ENCODE measurements at regions not wholly inside any gene's neighbourhood (a gene's known extent, or its start where the extent isn't known, plus 50 kb on each side); places are given as distances from the start of the nearest gene placed in this dataset.

DNA sequence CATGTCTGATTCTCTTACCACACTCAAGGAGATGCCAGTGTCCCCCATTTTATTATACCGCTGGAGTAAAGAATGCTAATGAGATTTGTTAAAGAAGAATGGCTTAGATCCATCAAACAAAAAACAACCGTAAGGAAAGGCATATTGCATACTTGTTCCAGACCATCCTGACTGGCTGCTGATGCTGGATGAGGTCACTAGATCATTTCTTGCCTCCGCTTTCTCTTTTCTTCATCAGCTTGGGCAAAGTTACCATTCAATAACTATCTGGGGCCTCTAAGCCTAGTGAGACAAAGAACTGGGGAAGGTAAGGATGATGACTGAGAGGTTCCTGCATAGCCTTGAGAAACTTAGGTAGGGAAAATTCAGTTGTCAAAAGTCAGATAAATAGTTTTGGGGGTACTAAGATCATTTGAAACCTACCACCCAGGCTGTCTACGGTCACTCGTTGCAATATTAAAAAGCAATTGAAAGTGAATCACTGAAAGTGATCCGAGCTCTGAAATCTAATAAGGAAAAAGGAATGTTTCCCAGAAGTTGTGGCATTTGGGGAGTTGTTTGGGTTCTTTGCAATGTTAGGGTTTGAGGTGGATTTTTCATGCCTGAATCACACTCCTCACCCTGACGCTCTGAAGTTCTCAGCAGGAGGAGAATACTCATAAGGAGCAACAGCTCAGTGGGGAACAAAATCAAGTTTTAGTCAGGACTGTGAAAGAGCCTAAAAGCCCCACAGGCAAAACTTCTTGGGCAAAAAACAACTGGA is 176.8 kb downstream of the HHIPL2 start:
- in situ Hi-C loops (cut with HindIII; ENCODE audit: low sequenced_read_pairs) = no loop called here

DNA sequence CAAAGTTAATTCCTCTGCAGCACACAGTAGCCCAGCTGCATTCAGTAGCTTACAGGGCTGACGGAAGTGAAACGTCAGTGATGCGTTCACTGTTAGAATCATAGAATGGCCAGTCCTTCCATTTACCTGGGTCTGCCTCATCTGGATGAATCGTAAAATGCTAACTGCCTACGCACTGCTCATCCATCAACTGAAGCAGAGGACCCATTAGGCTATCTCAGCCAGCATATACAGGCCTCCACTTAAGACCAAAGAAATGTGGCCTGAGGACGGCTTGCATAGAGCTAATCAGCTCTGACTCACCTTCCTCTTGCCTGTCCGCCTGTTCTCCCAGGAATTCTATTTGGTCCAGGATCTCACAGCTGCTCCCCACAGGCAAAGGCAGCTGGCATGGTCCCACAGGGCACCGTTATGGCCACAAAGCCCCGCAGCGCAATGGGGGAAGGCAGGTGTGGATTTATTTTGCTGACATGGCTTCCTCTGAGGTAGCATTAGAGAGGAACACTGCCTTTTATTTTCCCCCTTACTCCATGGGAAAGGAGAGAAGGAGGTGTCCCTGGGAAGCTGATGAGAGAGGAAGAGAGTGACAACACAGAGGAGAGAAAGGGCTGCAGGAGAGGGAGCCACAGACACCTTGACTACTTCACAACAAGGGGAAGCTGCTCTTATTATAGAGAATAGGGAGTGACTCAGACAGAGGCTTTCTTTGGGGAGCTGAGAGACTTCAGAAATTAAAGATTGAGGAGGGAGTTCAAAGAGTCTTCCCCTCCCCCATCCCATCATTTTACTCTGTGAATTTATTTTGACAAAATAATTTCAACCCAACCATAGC is 177.6 kb downstream of the HHIPL2 start:
- in situ Hi-C loops (cut with HindIII; ENCODE audit: low sequenced_read_pairs) = no loop called here

DNA sequence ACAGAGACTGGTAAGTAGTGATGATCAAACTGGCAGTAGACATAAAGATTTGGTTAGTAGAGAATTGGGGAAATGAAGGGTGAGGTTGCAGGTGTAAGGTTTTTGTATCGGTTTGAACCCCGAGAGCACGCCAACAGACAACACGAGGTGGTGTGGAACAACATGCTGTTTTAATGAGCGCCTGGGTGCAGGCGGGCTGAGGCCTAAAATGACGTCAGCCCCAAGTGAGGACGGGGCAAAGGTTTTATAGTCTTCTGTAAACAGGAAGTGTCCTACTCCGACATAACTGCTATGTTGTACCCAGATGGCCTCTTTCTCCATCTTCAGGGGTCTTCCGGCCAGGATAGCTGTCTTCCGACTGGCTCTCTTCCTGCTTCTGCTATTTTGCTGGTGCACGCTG is 178.8 kb downstream of the HHIPL2 start:
- in situ Hi-C loops (cut with HindIII; ENCODE audit: low sequenced_read_pairs) = no loop called here

GRCh38 chr1:222358100-222358499 is 189.8 kb downstream of the HHIPL2 start:
- in situ Hi-C loops (cut with HindIII; ENCODE audit: low sequenced_read_pairs) = no loop called here

DNA sequence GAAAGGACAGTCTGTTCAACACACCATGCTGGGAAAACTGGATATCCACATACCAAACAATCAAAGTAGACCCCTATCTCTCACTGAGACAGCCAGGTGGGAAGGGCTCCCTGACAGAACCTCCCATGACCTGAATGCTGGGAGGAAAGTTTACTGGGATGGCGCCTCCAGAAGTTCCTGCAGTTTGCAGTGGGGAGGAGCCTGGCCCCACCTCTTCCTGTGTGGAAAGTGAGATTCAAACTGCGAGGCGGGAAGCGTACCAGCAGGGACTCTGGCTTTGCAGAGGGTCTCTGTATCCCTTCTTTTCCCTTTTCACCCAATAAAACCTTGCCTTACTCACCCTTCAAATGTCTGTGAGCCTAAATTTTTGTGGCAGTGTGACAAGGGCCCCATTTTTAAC is 190.7 kb downstream of the HHIPL2 start:
- in situ Hi-C loops (cut with HindIII; ENCODE audit: low sequenced_read_pairs) = no loop called here

GRCh38 chr1:222347627-222348026 is 200.3 kb downstream of the HHIPL2 start:
- in situ Hi-C loops (cut with HindIII; ENCODE audit: low sequenced_read_pairs) = no loop called here

DNA sequence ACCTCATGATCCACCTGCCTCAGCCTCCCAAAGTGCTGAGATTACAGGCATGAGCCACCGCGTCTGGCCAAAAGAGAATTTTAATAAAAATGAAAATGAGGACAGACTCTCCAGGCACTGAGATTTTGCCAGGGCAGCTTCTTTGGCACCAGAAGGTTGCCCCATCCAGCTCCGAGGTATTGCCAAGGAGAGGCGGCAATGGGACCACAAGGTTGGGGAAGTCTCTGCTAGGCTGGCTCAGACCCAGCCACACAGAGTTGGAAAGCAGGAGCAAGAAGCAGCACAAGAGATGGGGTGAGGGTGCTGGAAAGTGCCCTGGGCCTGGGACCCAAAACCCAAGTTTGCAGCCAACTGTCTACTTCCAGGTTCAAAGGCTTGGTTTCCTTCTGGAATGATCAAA is 200.9 kb downstream of the HHIPL2 start:
- in situ Hi-C loops (cut with HindIII; ENCODE audit: low sequenced_read_pairs) = no loop called here

- in situ Hi-C loops (cut with HindIII; ENCODE audit: low sequenced_read_pairs) = no loop called here
Observed at GRCh38 chr1:222339376-222339947, 208.4 kb downstream of the HHIPL2 start.

DNA sequence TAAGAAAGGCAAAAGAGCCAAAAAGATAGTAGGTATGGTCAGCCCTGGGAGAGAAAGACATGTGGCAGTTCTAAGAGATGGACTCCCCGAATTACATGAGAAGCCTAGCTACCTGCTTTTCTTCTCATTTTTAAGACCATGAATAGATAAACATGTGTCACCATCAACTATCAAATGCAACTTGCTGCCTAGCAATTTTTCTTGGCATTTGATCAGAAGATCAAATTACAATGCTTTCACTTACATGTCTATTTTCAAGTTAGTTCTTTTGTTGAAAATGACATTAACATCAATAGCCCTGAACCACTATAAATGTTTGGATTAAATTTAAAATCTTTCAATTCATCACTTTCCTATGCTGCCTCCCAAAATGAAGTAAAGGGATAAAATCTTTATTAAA is 212.3 kb downstream of the HHIPL2 start:
- in situ Hi-C loops (cut with HindIII; ENCODE audit: low sequenced_read_pairs) = no loop called here

- in situ Hi-C loops (cut with HindIII; ENCODE audit: low sequenced_read_pairs) = no loop called here
Observed at GRCh38 chr1:222334026-222334680, 213.8 kb downstream of the HHIPL2 start.

GRCh38 chr1:222331765-222332164 is 216.1 kb downstream of the HHIPL2 start:
- in situ Hi-C loops (cut with HindIII; ENCODE audit: low sequenced_read_pairs) = no loop called here

- in situ Hi-C loops (cut with HindIII; ENCODE audit: low sequenced_read_pairs) = no loop called here
Observed at GRCh38 chr1:222331340-222331739, 216.6 kb downstream of the HHIPL2 start.

- in situ Hi-C loops (cut with HindIII; ENCODE audit: low sequenced_read_pairs) = no loop called here
Observed at GRCh38 chr1:222329493-222330045, 218.3 kb downstream of the HHIPL2 start.

DNA sequence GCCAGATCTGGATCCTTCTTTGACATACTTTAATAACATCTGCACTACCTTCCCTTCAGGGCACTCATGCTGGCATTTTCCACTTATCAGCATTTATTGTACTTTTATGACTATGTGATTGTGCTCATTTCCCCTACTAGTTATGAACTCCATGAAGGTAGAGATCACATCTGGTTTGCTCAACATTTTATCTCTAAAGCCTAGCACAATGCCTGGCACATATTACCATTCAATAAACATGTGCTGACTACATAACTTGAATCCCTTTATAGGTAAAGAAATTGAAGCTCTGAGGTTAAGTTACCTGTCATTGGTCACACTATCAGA is 221.2 kb downstream of the HHIPL2 start:
- in situ Hi-C loops (cut with HindIII; ENCODE audit: low sequenced_read_pairs) = no loop called here

GRCh38 chr1:222326006-222326709 is 221.7 kb downstream of the HHIPL2 start:
- in situ Hi-C loops (cut with HindIII; ENCODE audit: low sequenced_read_pairs) = no loop called here

GRCh38 chr1:222325506-222325905 is 222.4 kb downstream of the HHIPL2 start:
- in situ Hi-C loops (cut with HindIII; ENCODE audit: low sequenced_read_pairs) = no loop called here

DNA sequence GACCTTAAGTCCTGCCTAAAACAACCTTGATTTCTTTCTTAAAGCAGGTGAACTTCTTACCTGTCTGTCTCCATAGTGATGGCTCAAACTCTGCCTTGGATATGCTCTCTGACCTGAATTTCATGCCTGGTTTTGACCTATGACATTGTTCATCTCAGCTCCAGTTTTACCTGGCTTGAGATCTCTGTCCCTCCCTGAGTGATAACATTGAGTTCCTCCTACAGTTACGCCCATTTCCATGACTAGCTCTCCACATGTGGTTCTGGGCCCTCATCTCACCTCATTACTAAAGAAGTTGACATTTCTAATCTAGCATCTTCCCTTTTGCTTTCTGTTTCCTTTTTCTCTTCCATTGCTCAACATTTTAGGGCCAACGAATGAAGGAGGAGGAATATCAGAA is 233.1 kb downstream of the HHIPL2 start:
- in situ Hi-C loops (cut with HindIII; ENCODE audit: low sequenced_read_pairs) = no loop called here

GRCh38 chr1:222310836-222311235 is 237.1 kb downstream of the HHIPL2 start:
- in situ Hi-C loops (cut with HindIII; ENCODE audit: low sequenced_read_pairs) = no loop called here

- in situ Hi-C loops (cut with HindIII; ENCODE audit: low sequenced_read_pairs) = no loop called here
Observed at GRCh38 chr1:222307621-222308020, 240.3 kb downstream of the HHIPL2 start.

DNA sequence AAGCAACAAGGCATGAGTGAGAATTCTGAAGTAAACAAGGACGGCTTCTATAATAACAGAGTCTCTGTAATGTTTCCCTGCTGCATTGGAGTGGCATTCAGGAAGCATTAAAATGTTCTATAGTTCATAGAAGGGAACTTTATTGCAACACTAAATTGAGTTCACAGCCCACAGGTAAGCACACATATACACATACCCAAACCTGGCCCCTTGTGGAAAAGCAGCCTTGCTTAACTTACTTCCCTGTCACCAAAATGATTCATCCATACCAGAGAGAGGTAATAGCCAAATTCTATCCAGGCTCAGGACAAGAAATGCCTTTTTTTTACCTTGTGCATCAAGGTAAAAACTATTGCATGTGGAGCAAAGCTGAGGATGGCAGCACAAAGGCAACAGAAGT is 241.4 kb downstream of the HHIPL2 start:
- in situ Hi-C loops (cut with HindIII; ENCODE audit: low sequenced_read_pairs) = no loop called here

- in situ Hi-C loops (cut with HindIII; ENCODE audit: low sequenced_read_pairs) = no loop called here
Observed at GRCh38 chr1:222306011-222306410, 241.9 kb downstream of the HHIPL2 start.

Data from DLD1 (cell line).